ENCODE measurements at regions not wholly inside any gene's neighbourhood (a gene's known extent, or its start where the extent isn't known, plus 50 kb on each side); places are given as distances from the start of the nearest gene placed in this dataset.

DNA sequence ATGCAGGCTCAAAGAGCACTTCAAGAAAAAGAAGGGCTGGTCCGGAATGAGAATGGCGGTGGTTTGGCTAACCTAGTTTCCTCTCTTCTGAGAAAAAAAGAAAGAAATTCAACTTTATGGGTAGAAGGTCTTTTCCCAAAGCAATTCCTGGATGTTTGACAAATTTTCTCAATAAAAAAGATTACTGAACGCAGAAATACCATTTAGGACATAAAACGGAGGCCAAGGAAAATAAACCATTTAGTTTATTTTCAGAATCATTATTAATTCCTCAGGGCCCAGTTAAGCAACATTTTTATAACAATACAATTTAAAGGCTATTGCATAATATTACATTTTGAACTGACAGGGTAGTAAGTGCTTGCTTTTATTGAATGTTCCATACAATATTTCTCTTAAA lies 284.6 kb upstream of the ANKRD30A start (continued):
- TF ChIP-seq HDAC2 (IDR thresholded peaks at IDR 0.05; ENCODE audit: borderline replicate concordance in 1 of 2, low read depth in 2 of 2, low read length in 2 of 2) (no peak), TBP (IDR thresholded peaks at IDR 0.05; ENCODE audit: low read depth, low read length) (no peak), CEBPB (IDR thresholded peaks at IDR 0.05; ENCODE audit: low read depth, low read length) (no peak), TCF12 (IDR thresholded peaks at IDR 0.05; ENCODE audit: low read depth, low read length) (no peak), CBX8 (IDR thresholded peaks at IDR 0.05; ENCODE audit: borderline replicate concordance, low read depth, low read length) (no peak), EP300 (IDR thresholded peaks at IDR 0.05; ENCODE audit: borderline replicate concordance in 1 of 2, low read depth in 2 of 2, low read length in 2 of 2) (no peak), TAF1 (IDR thresholded peaks at IDR 0.05; ENCODE audit: low read depth, low read length) (no peak)
